ENCODE measurements at regions not wholly inside any gene's neighbourhood (a gene's known extent, or its start where the extent isn't known, plus 50 kb on each side); places are given as distances from the start of the nearest gene placed in this dataset.
"Not testable (repeated sequence)": the region's sequence is repeated elsewhere in the genome, so short reads cannot be mapped to it uniquely, and the experiment has no call there.

DNA sequence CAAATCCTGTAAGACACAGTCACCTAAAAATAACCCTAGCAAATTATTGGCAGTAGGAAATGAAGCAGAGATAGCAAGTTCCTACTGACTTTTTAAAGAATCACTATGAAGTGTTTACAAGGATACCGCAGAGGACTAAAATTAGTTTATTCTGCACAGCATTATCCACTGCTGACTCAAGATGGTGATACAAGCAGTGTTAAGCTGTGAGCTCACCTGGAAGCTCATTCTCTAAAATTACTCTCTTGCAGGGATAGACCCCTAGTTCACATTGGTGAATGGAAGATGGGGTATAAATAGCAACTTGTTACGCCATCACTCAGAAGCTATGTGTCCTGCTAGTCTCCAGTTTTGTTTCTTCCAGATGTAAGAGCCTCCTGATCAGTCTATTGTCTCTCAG lies 70.8 kb upstream of the GPR89A start:
- TF ChIP-seq, protein P1, sequence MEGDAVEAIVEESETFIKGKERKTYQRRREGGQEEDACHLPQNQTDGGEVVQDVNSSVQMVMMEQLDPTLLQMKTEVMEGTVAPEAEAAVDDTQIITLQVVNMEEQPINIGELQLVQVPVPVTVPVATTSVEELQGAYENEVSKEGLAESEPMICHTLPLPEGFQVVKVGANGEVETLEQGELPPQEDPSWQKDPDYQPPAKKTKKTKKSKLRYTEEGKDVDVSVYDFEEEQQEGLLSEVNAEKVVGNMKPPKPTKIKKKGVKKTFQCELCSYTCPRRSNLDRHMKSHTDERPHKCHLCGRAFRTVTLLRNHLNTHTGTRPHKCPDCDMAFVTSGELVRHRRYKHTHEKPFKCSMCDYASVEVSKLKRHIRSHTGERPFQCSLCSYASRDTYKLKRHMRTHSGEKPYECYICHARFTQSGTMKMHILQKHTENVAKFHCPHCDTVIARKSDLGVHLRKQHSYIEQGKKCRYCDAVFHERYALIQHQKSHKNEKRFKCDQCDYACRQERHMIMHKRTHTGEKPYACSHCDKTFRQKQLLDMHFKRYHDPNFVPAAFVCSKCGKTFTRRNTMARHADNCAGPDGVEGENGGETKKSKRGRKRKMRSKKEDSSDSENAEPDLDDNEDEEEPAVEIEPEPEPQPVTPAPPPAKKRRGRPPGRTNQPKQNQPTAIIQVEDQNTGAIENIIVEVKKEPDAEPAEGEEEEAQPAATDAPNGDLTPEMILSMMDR (IDR thresholded peaks at IDR 0.05; ENCODE audit: low read depth, low read length) = not testable (repeated sequence)
- not testable (repeated sequence) for TF ChIP-seq EZH2phosphoT487 (IDR thresholded peaks at IDR 0.05; ENCODE audit: low read depth)
